Neuronal stem cell (in vitro differentiated cells): ENCODE measurements at regions not wholly inside any gene's neighbourhood (a gene's known extent, or its start where the extent isn't known, plus 50 kb on each side); places are given as distances from the start of the nearest gene placed in this dataset.
"Not testable (repeated sequence)": the region's sequence is repeated elsewhere in the genome, so short reads cannot be mapped to it uniquely, and the experiment has no call there.

ENCODE experiments used
- DNase-seq: peaks from one replicate; pipeline ENCODE4 v3.0.0-alpha.2; 2013; ENCODE audit warnings: low spot score
- H2AFZ ChIP-seq: one replicate; pipeline ENCODE4 v1.6.1; 2013; ENCODE audit warnings: mild to moderate bottlenecking, low read length, inconsistent platforms
- H2AK5ac ChIP-seq: 2 replicates; pipeline ENCODE4 v1.6.1; 2013; ENCODE audit warnings: low read depth, mild to moderate bottlenecking, inconsistent platforms, low read length, moderate library complexity, mixed read lengths
- H2BK120ac ChIP-seq: 2 replicates; pipeline ENCODE4 v1.6.1; 2013; ENCODE audit warnings: low read depth, mild to moderate bottlenecking, inconsistent platforms, low read length, moderate library complexity, mixed read lengths
- H2BK12ac ChIP-seq: one replicate; pipeline ENCODE4 v1.6.1; 2013; ENCODE audit warnings: low read length, inconsistent platforms
- H2BK15ac ChIP-seq: 2 replicates; pipeline ENCODE4 v1.6.1; 2013; ENCODE audit warnings: mild to moderate bottlenecking, low read length, inconsistent platforms, mixed read lengths
- H2BK5ac ChIP-seq: one replicate; pipeline ENCODE4 v1.6.1; 2013; ENCODE audit warnings: inconsistent platforms, mild to moderate bottlenecking, low read length, moderate library complexity
- H3K14ac ChIP-seq: one replicate; pipeline ENCODE4 v1.6.1; 2013; ENCODE audit warnings: low read length, inconsistent platforms
- H3K18ac ChIP-seq: 2 replicates; pipeline ENCODE4 v1.6.1; 2013; ENCODE audit warnings: low read length, inconsistent platforms
- H3K23ac ChIP-seq: 2 replicates; pipeline ENCODE4 v1.6.1; 2013; ENCODE audit warnings: low read depth, mild to moderate bottlenecking, mixed read lengths, low read length, inconsistent platforms; ENCODE audit not compliant: poor library complexity
- H3K27ac ChIP-seq: replicated peaks from 3 replicates; pipeline ENCODE4 v1.5.1; 2013; ENCODE audit warnings: low read length, inconsistent platforms
- H3K27me3 ChIP-seq, 3 experiments: 2 replicates each; pipeline ENCODE4 v1.6.1; 2013; ENCODE audit warnings: low read length in 3 of 3, mild to moderate bottlenecking in 2 of 3, inconsistent platforms in 1 of 3, low read depth in 1 of 3, mixed read lengths in 1 of 3, moderate library complexity in 1 of 3; ENCODE audit not compliant: control insufficient read depth in 3 of 3, insufficient read depth in 3 of 3
- H3K36me3 ChIP-seq, 2 donors: replicated peaks in 1 of 2; 2 replicates each; pipeline ENCODE4 v1.6.1; 2013; ENCODE audit warnings: low read length in 2 of 2; ENCODE audit not compliant: control insufficient read depth in 2 of 2, insufficient read depth in 2 of 2
- H3K4ac ChIP-seq: 2 replicates; pipeline ENCODE4 v1.6.1; 2013; ENCODE audit warnings: inconsistent platforms, mild to moderate bottlenecking, low read length, moderate library complexity
- H3K4me1 ChIP-seq, 2 donors: 1 replicate in 1 of 2; 2 replicates in 1 of 2; pipeline ENCODE4 v1.6.1; 2013; ENCODE audit warnings: low read length in 2 of 2, low read depth in 1 of 2; ENCODE audit not compliant: control insufficient read depth in 2 of 2, insufficient read depth in 1 of 2
- H3K4me2 ChIP-seq: one replicate; pipeline ENCODE4 v1.6.1; 2013; ENCODE audit warnings: mild to moderate bottlenecking, low read length, inconsistent platforms; ENCODE audit not compliant: insufficient read depth, poor library complexity, severe bottlenecking
- H3K4me3 ChIP-seq, 2 donors: 2 replicates each; pipeline ENCODE4 v1.5.1; 2013; ENCODE audit warnings: low read length in 2 of 2, mild to moderate bottlenecking in 2 of 2, inconsistent platforms in 1 of 2, moderate library complexity in 1 of 2
- H3K79me1 ChIP-seq: one replicate; pipeline ENCODE4 v1.6.1; 2013; ENCODE audit warnings: low read depth, mild to moderate bottlenecking, inconsistent platforms, low read length, moderate library complexity
- H3K9ac ChIP-seq: one replicate; pipeline ENCODE4 v1.6.1; 2013; ENCODE audit warnings: mild to moderate bottlenecking, low read depth, low read length, inconsistent platforms; ENCODE audit not compliant: poor library complexity
- H3K9me3 ChIP-seq, 2 donors: replicated peaks in 1 of 2; 2 replicates each; pipeline versions ENCODE3 to v1.6.1; 2013; ENCODE audit warnings: low read length in 2 of 2, mild to moderate bottlenecking in 2 of 2, inconsistent platforms in 1 of 2, low read depth in 1 of 2, mixed read lengths in 1 of 2, moderate library complexity in 1 of 2; ENCODE audit not compliant: control insufficient read depth in 2 of 2, insufficient read depth in 1 of 2
- H4K8ac ChIP-seq: one replicate; pipeline ENCODE4 v1.6.1; 2013; ENCODE audit warnings: low read depth, mild to moderate bottlenecking, inconsistent platforms, low read length, moderate library complexity
- H4K91ac ChIP-seq: one replicate; pipeline ENCODE4 v1.6.1; 2013; ENCODE audit warnings: low read length, low read depth, mild to moderate bottlenecking, inconsistent platforms; ENCODE audit not compliant: poor library complexity
- WGBS, 2 donors: extraction: QIAGEN DNeasy Blood & Tissue Kit; methylation state at CpG; one replicate each; pipeline ENCODE4 v1.1.7; 2013; ENCODE audit warnings: missing lambda C conversion rate in 2 of 2, mixed read lengths in 1 of 2; ENCODE audit not compliant: insufficient read length in 2 of 2, insufficient replicate concordance in 1 of 2; ENCODE audit errors: extremely low coverage in 2 of 2; 5-methylcytosine and 5-hydroxymethylcytosine counted together

- peak overlapping the region; percentile 49 for H3K18ac ChIP-seq
- no peaks in the 10 kb centered on the region for H3K79me1 ChIP-seq
- no peak overlapping the region for H4K8ac ChIP-seq
- no peak overlapping the region for H2BK12ac ChIP-seq
- H2BK120ac ChIP-seq, result no peak overlapping the region
- H3K9me3 ChIP-seq, result peaks cover 0 to 7% of the 10 kb centered on the region in 2 donors
- no peak overlapping the region for H4K91ac ChIP-seq
- H3K9ac ChIP-seq, result peak overlapping the region; percentile 34
- no CpG with 5 or more reads among the region's 6 CpGs for WGBS, 2 donors
- H3K4ac ChIP-seq, result no peak overlapping the region
- no peaks in the 10 kb centered on the region for H3K36me3 ChIP-seq
- no peak overlapping the region for H2AFZ ChIP-seq
- no peaks in the 10 kb centered on the region for H3K4me1 ChIP-seq
- no peak overlapping the region for H2BK15ac ChIP-seq
- peak overlapping the region; percentile 92 for H3K14ac ChIP-seq
- no peak overlapping the region for H3K27ac ChIP-seq
- peaks cover 0 to 2% (median 0%) of the 10 kb centered on the region in 3 experiments for H3K27me3 ChIP-seq
- H3K4me2 ChIP-seq, result no peak overlapping the region
- H2AK5ac ChIP-seq, result peak overlapping the region; percentile 85
- no peak overlapping the region for H3K4me3 ChIP-seq
- no peak overlapping the region for H3K23ac ChIP-seq
- no peak for DNase-seq
- peak overlapping the region; percentile 7 for H2BK5ac ChIP-seq
Observed at GRCh38 chr10:93225938-93226337, 152.2 kb downstream of the CYP26A1 start.

- no peak for DNase-seq
- Histone ChIP-seq H2BK5ac (no peak overlapping the region), H2AK5ac (no peak overlapping the region), H3K27me3 (peaks cover 0 to 2% (median 0%) of the 10 kb centered on the region in 3 experiments), H3K4me1 (no peaks in the 10 kb centered on the region), H3K27ac (no peak overlapping the region), H3K23ac (no peak overlapping the region), H3K79me1 (no peaks in the 10 kb centered on the region), H3K4ac (no peak overlapping the region), H3K4me3 (peak overlapping the region in 1 of 2 donors; percentile 58), H3K9ac (no peak overlapping the region), H3K9me3 (peaks cover 0 to 7% of the 10 kb centered on the region in 2 donors), H4K91ac (no peak overlapping the region), H3K4me2 (no peak overlapping the region), H2AFZ (no peak overlapping the region), H2BK120ac (no peak overlapping the region), H4K8ac (no peak overlapping the region), H3K18ac (no peak overlapping the region), H2BK15ac (no peak overlapping the region), H3K14ac (no peak overlapping the region), H3K36me3 (no peaks in the 10 kb centered on the region), H2BK12ac (no peak overlapping the region)
- WGBS, 2 donors, result no CpG with 5 or more reads among the region's 2 CpGs
Observed at GRCh38 chr10:93226619-93227018, 152.9 kb downstream of the CYP26A1 start.

GRCh38 chr10:93230596-93230995 is 156.9 kb downstream of the CYP26A1 start:
- not testable (repeated sequence) for H3K79me1 ChIP-seq, H4K8ac ChIP-seq, H2AK5ac ChIP-seq, H2BK5ac ChIP-seq, H2BK15ac ChIP-seq, H3K9me3 ChIP-seq, H3K23ac ChIP-seq, H2AFZ ChIP-seq, H2BK120ac ChIP-seq, H3K4ac ChIP-seq, H3K4me2 ChIP-seq, H3K36me3 ChIP-seq, H3K9ac ChIP-seq, H4K91ac ChIP-seq, H3K18ac ChIP-seq, H3K27me3 ChIP-seq, H2BK12ac ChIP-seq, H3K27ac ChIP-seq, H3K4me1 ChIP-seq, DNase-seq
- peak overlapping the region in 1 of 2 donors; percentile 60 for H3K4me3 ChIP-seq
- H3K14ac ChIP-seq, result peak overlapping the region; percentile 63
- no CpG with 5 or more reads among the region's 7 CpGs for WGBS, 2 donors

GRCh38 chr10:93232159-93232558 is 158.5 kb downstream of the CYP26A1 start:
- not testable (repeated sequence) for H3K23ac ChIP-seq, H3K27me3 ChIP-seq, H2BK15ac ChIP-seq, H3K4me2 ChIP-seq, H2BK12ac ChIP-seq, H3K4me3 ChIP-seq, H4K91ac ChIP-seq, H3K36me3 ChIP-seq, H3K27ac ChIP-seq, H2BK5ac ChIP-seq, H3K14ac ChIP-seq, H4K8ac ChIP-seq, H3K4ac ChIP-seq, H3K79me1 ChIP-seq, H3K9ac ChIP-seq, H2AK5ac ChIP-seq, H3K9me3 ChIP-seq, H3K4me1 ChIP-seq, H2AFZ ChIP-seq, DNase-seq, H3K18ac ChIP-seq, H2BK120ac ChIP-seq
- WGBS, 2 donors, result no CpG with 5 or more reads among the region's 2 CpGs
